ENCODE measurements at regions not wholly inside any gene's neighbourhood (a gene's known extent, or its start where the extent isn't known, plus 50 kb on each side); places are given as distances from the start of the nearest gene placed in this dataset.

GRCh38 chrX:10062352-10062751 is 94.4 kb upstream of the CLCN4 start:
- TF ChIP-seq, protein P1, sequence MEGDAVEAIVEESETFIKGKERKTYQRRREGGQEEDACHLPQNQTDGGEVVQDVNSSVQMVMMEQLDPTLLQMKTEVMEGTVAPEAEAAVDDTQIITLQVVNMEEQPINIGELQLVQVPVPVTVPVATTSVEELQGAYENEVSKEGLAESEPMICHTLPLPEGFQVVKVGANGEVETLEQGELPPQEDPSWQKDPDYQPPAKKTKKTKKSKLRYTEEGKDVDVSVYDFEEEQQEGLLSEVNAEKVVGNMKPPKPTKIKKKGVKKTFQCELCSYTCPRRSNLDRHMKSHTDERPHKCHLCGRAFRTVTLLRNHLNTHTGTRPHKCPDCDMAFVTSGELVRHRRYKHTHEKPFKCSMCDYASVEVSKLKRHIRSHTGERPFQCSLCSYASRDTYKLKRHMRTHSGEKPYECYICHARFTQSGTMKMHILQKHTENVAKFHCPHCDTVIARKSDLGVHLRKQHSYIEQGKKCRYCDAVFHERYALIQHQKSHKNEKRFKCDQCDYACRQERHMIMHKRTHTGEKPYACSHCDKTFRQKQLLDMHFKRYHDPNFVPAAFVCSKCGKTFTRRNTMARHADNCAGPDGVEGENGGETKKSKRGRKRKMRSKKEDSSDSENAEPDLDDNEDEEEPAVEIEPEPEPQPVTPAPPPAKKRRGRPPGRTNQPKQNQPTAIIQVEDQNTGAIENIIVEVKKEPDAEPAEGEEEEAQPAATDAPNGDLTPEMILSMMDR (IDR thresholded peaks at IDR 0.05), result no peak
- no peak for TF ChIP-seq POLR2A (IDR thresholded peaks at IDR 0.05)
- no peak for TF ChIP-seq POLR2AphosphoS5 (IDR thresholded peaks at IDR 0.05; ENCODE audit: insufficient read depth in 1 of 2, low read depth in 1 of 2)
